Loucy (cell line): ENCODE measurements at regions not wholly inside any gene's neighbourhood (a gene's known extent, or its start where the extent isn't known, plus 50 kb on each side); places are given as distances from the start of the nearest gene placed in this dataset.

Source experiments
- H2AFZ ChIP-seq: fragments of 200-600 bp; sonication (generic); 2 replicates; pipeline ENCODE4 v1.6.0; 2016; ENCODE audit warnings: antibody characterized with exemption, mild to moderate bottlenecking, low read length, moderate library complexity
- H3F3A ChIP-seq: fragments of 200-600 bp; 2 replicates; pipeline ENCODE4 v1.6.0; 2016; ENCODE audit warnings: antibody characterized with exemption, low read depth, mild to moderate bottlenecking
- H3K27me3 ChIP-seq: fragments of 200-600 bp; sonication (generic); 2 replicates; pipeline ENCODE4 v1.6.1; 2014; ENCODE audit warnings: low read length, mild to moderate bottlenecking; ENCODE audit not compliant: insufficient read depth, poor library complexity, severe bottlenecking
- H3K36me3 ChIP-seq: fragments of 200-600 bp; sonication (generic); 2 replicates; pipeline ENCODE4 v1.6.1; 2016; ENCODE audit warnings: low read length; ENCODE audit not compliant: insufficient read depth
- H3K4me1 ChIP-seq: fragments of 200-600 bp; sonication (generic); 2 replicates; pipeline ENCODE4 v1.5.1; 2014; ENCODE audit warnings: low read length, mild to moderate bottlenecking; ENCODE audit not compliant: insufficient read depth, poor library complexity, severe bottlenecking
- H3K4me2 ChIP-seq: fragments of 200-600 bp; sonication (generic); 2 replicates; pipeline ENCODE4 v1.6.0; 2014; ENCODE audit warnings: antibody characterized with exemption, low read length, low read depth, mild to moderate bottlenecking; ENCODE audit not compliant: poor library complexity, severe bottlenecking
- H3K4me3 ChIP-seq: fragments of 200-600 bp; sonication (generic); 2 replicates; pipeline ENCODE4 v1.5.1; 2014; ENCODE audit warnings: low read length, mild to moderate bottlenecking, mixed read lengths; ENCODE audit not compliant: poor library complexity, severe bottlenecking
- H3K79me2 ChIP-seq: fragments of 200-600 bp; sonication (generic); 2 replicates; pipeline ENCODE4 v1.6.1; 2014; ENCODE audit warnings: low read length; ENCODE audit not compliant: insufficient read depth
- H3K9ac ChIP-seq: fragments of 200-600 bp; sonication (generic); 2 replicates; pipeline ENCODE4 v1.6.0; 2014; ENCODE audit warnings: mild to moderate bottlenecking, low read depth, low read length, moderate library complexity; ENCODE audit not compliant: poor library complexity, severe bottlenecking
- H3K9me2 ChIP-seq: fragments of 200-600 bp; sonication (generic); replicated peaks from 2 replicates; pipeline ENCODE4 v1.6.1; 2016; ENCODE audit warnings: low read depth, low read length, mixed read lengths
- H3K9me3 ChIP-seq: fragments of 200-600 bp; sonication (generic); 2 replicates; pipeline ENCODE4 v1.6.1; 2014; ENCODE audit warnings: mild to moderate bottlenecking, antibody characterized with exemption, low read length, low read depth; ENCODE audit not compliant: insufficient read depth
- H4K20me1 ChIP-seq: fragments of 200-600 bp; sonication (generic); 2 replicates; pipeline ENCODE4 v1.6.0; 2014; ENCODE audit warnings: antibody characterized with exemption, low read length, mild to moderate bottlenecking; ENCODE audit not compliant: insufficient read depth, poor library complexity, severe bottlenecking
- CTCF ChIP-seq: fragments of 200-600 bp; sonication (generic); conservative IDR thresholded peaks from 2 replicates; pipeline ENCODE4 v1.5.1; 2014; ENCODE audit warnings: mild to moderate bottlenecking, antibody characterized with exemption, low read length
- EZH2phosphoT487 ChIP-seq: fragments of 200-600 bp; IDR thresholded peaks from 2 replicates; pipeline ENCODE4 v1.6.1; 2018; ENCODE audit warnings: antibody characterized with exemption, mild to moderate bottlenecking, moderate library complexity, borderline replicate concordance

GRCh38 chr13:50326811-50327210 lies 311.6 kb downstream of the KCNRG start:
- Histone ChIP-seq H3K36me3 (peaks cover 3% of the 10 kb centered on the region; the same call in 1 of the 2 replicates), H3K4me2 (peak overlapping the region; percentile 39), H3K79me2 (peaks cover 34% of the 10 kb centered on the region), H3K9me3 (no peaks in the 10 kb centered on the region), H2AFZ (no peak overlapping the region), H3F3A (no peaks in the 10 kb centered on the region), H3K27me3 (no peaks in the 10 kb centered on the region), H3K4me3 (peak overlapping the region; percentile 22), H3K9me2 (no peaks in the 10 kb centered on the region), H3K4me1 (peaks cover 16% of the 10 kb centered on the region), H3K9ac (no peak overlapping the region), H4K20me1 (no peaks in the 10 kb centered on the region)
- no peak for TF ChIP-seq CTCF
- no peak for TF ChIP-seq EZH2phosphoT487

GRCh38 chr13:50334115-50334778 lies 319.0 kb downstream of the KCNRG start:
- Histone ChIP-seq H3F3A (no peaks in the 10 kb centered on the region), H3K9me2 (no peaks in the 10 kb centered on the region), H4K20me1 (no peaks in the 10 kb centered on the region), H3K4me1 (no peaks in the 10 kb centered on the region), H3K27me3 (no peaks in the 10 kb centered on the region), H3K79me2 (peaks cover 41% of the 10 kb centered on the region; the same call in 1 of the 2 replicates), H3K9me3 (peaks cover 3% of the 10 kb centered on the region; the same call in 1 of the 2 replicates), H3K36me3 (peaks cover 2% of the 10 kb centered on the region; the same call in 1 of the 2 replicates), H3K4me3 (no peak overlapping the region), H2AFZ (no peak overlapping the region), H3K9ac (no peak overlapping the region), H3K4me2 (no peak overlapping the region)
- TF ChIP-seq EZH2phosphoT487: no peak
- no peak for TF ChIP-seq CTCF

GRCh38 chr13:50334944-50335343 lies 319.7 kb downstream of the KCNRG start:
- Histone ChIP-seq H3K36me3 (no peaks in the 10 kb centered on the region), H3F3A (no peaks in the 10 kb centered on the region), H3K4me1 (no peaks in the 10 kb centered on the region), H2AFZ (no peak overlapping the region), H4K20me1 (no peaks in the 10 kb centered on the region), H3K9me2 (no peaks in the 10 kb centered on the region), H3K4me3 (no peak overlapping the region), H3K27me3 (no peaks in the 10 kb centered on the region), H3K9ac (no peak overlapping the region), H3K9me3 (peaks cover 3% of the 10 kb centered on the region; the same call in 1 of the 2 replicates), H3K79me2 (peaks cover 42% of the 10 kb centered on the region; the same call in 1 of the 2 replicates), H3K4me2 (no peak overlapping the region)
- TF ChIP-seq EZH2phosphoT487 (no peak), CTCF (no peak)
